GM12873 (cell line): ENCODE measurements at regions not wholly inside any gene's neighbourhood (a gene's known extent, or its start where the extent isn't known, plus 50 kb on each side); places are given as distances from the start of the nearest gene placed in this dataset.

Experiments
- CTCF ChIP-seq: IDR thresholded peaks from 2 replicates; pipeline ENCODE4 v1.5.1; 2012; ENCODE audit warnings: low read depth, mild to moderate bottlenecking, moderate library complexity, low read length, control low read depth; ENCODE audit not compliant: insufficient read depth; ENCODE audit errors: missing control alignments

GRCh38 chr6:4513561-4513960 lies 262.6 kb upstream of the CDYL start:
- no peak for TF ChIP-seq CTCF

- no peak for TF ChIP-seq CTCF
Measured at GRCh38 chr6:4512051-4512471, 264.1 kb upstream of the CDYL start.

- no peak for TF ChIP-seq CTCF
Measured at GRCh38 chr6:4511641-4512020, 264.6 kb upstream of the CDYL start.

GRCh38 chr6:4510906-4511640 lies 265.1 kb upstream of the CDYL start:
- no peak for TF ChIP-seq CTCF

- TF ChIP-seq CTCF = no peak
Measured at GRCh38 chr6:4510317-4510716, 265.9 kb upstream of the CDYL start.

- no peak for TF ChIP-seq CTCF
Measured at GRCh38 chr6:4509506-4509905, 266.7 kb upstream of the CDYL start.

- no peak for TF ChIP-seq CTCF
Measured at GRCh38 chr6:4506792-4507191, 269.4 kb upstream of the CDYL start.

- no peak for TF ChIP-seq CTCF
Measured at GRCh38 chr6:4506223-4506622, 270.0 kb upstream of the CDYL start.
